Heart left ventricle (tissue), 13 donors: ENCODE measurements at regions not wholly inside any gene's neighbourhood (a gene's known extent, or its start where the extent isn't known, plus 50 kb on each side); places are given as distances from the start of the nearest gene placed in this dataset.

Experiments
- CTCF ChIP-seq, 12 donors: fragments of 200-600 bp; sonication (generic) in 4 of 12; IDR thresholded peaks; one replicate each; pipeline versions ENCODE4 v1.5.0 to v1.8.0; 2018 to 2022; ENCODE audit warnings: antibody characterized with exemption in 12 of 12, mild to moderate bottlenecking in 5 of 12
- POLR2A ChIP-seq, 2 donors: fragments of 450-650 bp; IDR thresholded peaks; one replicate each; pipeline ENCODE4 v1.6.1; 2017; ENCODE audit warnings: antibody characterized with exemption in 2 of 2, mild to moderate bottlenecking in 2 of 2, moderate library complexity in 2 of 2
- donor health status: ischemic (EF 13 %, LVEDD 7.1; RV severe dilation, severe dysfunction).
- donor health status: DM: no; HTN: yes; CAD: no.
- donor health status: DM: no; HTN: no; CAD: no.
- donor health status: ischemic (EF 25% LVEDD 6.9; RV normal size, moderate dysfunction).
- donor health status: ischemic (EF 25% LVEDD 5.7; RV mildly dilated, moderate dysfunction).
- donor health status: ischemic (EF 35%, LVEDD 5.7; RV mildly dilated, moderate dysfunction).
- donor health status: nonischemic (EF 11% LVEDD 7.7; RV severe dilation, severe dysfunction).
- donor health status: DM: yes; HTN: yes; CAD: no.
- donor health status: PGD.
- donor health status: ischemic (EF 29% LVEDD 5.4; RV normal size, mild dysfunction).
- donor health status: nonischemic (EF 23%, LVEDD 6.1; RV moderate dilation, normal function).

GRCh38 chr4:13940921-13941320 is 313.4 kb upstream of the BOD1L1 start:
- TF ChIP-seq CTCF (IDR thresholded peaks at IDR 0.05) (no peak), POLR2A (IDR thresholded peaks at IDR 0.05) (no peak)
